ENCODE measurements at regions not wholly inside any gene's neighbourhood (a gene's known extent, or its start where the extent isn't known, plus 50 kb on each side); places are given as distances from the start of the nearest gene placed in this dataset.

DNA sequence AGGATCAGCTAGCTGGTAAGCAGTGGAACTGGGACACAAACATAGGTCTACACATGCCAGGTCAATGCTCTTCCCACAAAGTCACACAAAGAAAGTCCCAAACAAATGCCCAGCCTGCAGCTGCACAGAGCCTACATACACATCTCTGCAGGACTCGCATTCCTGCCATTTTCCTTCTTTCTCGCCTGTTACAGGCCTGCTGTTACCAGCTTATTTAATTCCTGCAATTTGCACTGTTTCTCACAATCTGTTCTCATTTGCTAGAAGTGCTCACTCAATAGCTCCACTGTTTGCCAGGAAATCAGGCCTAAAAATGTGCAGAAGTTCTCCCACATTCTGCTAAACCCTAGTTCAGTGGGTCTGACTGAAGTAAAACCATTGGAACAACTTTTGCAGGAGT lies 362.6 kb upstream of the C1orf87 start:
- BruUV-seq (replicated peaks), result no TSS peak
- H3K4me3 ChIP-seq (replicated peaks in 1 of 2; ENCODE audit: low read depth in 1 of 2, low read length in 2 of 2), result no peak overlapping the region
- H3K9ac ChIP-seq (ENCODE audit: low read length), result no peak overlapping the region
- no peak overlapping the region for H3K27ac ChIP-seq (ENCODE audit: low read depth, low read length)
- H2AFZ ChIP-seq (ENCODE audit: low read depth, low read length, poor library complexity, severe bottlenecking), result no peak overlapping the region
- TF ChIP-seq CEBPB (IDR thresholded peaks at IDR 0.05; ENCODE audit: low read depth) (no peak), CBX3 (IDR thresholded peaks at IDR 0.05; ENCODE audit: low read depth) (no peak), RAD21 (IDR thresholded peaks at IDR 0.05; ENCODE audit: low read depth) (no peak), SP1 (IDR thresholded peaks at IDR 0.05; ENCODE audit: low read depth) (no peak), REST (IDR thresholded peaks at IDR 0.05; ENCODE audit: low read depth) (no peak), MAX (IDR thresholded peaks at IDR 0.05) (no peak), ZBTB33 (IDR thresholded peaks at IDR 0.05; ENCODE audit: extremely low read depth, insufficient replicate concordance, low read length) (no peak), SRF (IDR thresholded peaks at IDR 0.05; ENCODE audit: low read depth) (no peak), ZNF274 (IDR thresholded peaks at IDR 0.05; ENCODE audit: low read depth, low read length) (no peak), YY1 (IDR thresholded peaks at IDR 0.05; ENCODE audit: extremely low read depth, insufficient replicate concordance, low read depth, low read length) (no peak), EGR1 (IDR thresholded peaks at IDR 0.05; ENCODE audit: low read depth) (no peak), JUND (IDR thresholded peaks at IDR 0.05) (no peak), TCF7L2 (IDR thresholded peaks at IDR 0.05; ENCODE audit: borderline replicate concordance, extremely low read depth, insufficient read depth, insufficient read length) (no peak), SIN3A (IDR thresholded peaks at IDR 0.05; ENCODE audit: low read depth) (no peak), EZH2phosphoT487 (IDR thresholded peaks at IDR 0.05; ENCODE audit: borderline replicate concordance) (no peak), ELF1 (IDR thresholded peaks at IDR 0.05; ENCODE audit: borderline replicate concordance, low read depth) (no peak), EZH2 (IDR thresholded peaks at IDR 0.05) (no peak)
- POLR2A ChIA-PET, result no interaction called here
- DNase-seq (ENCODE audit: low read depth, low spot score) (no peak), ATAC-seq (no peak)
- H4K20me1 ChIP-seq (ENCODE audit: insufficient read depth), result no peaks in the 10 kb centered on the region
- intact Hi-C loops (cut with micrococcal nuclease), result no loop called here
- RAD21 ChIA-PET (ENCODE audit: low non-redundant PET in 1 of 2, low total read pairs in 2 of 2, uncharacterized antibody in 2 of 2, unreplicated experiment in 2 of 2), result no interaction called here
- no peaks in the 10 kb centered on the region for H3K27me3 ChIP-seq (ENCODE audit: insufficient read depth, low read length)
- no peak overlapping the region for H3K4me2 ChIP-seq (ENCODE audit: low read length)
- no peaks in the 10 kb centered on the region for H3K9me2 ChIP-seq (ENCODE audit: insufficient read depth)
- H3K9me3 ChIP-seq (ENCODE audit: control insufficient read depth in 1 of 2, insufficient read depth in 1 of 2, low read depth in 1 of 2, low read length in 2 of 2), result no peaks in the 10 kb centered on the region
- H3K36me3 ChIP-seq (ENCODE audit: control insufficient read depth in 1 of 2, insufficient read depth in 2 of 2, low read length in 2 of 2), result no peaks in the 10 kb centered on the region
- H3K79me2 ChIP-seq (ENCODE audit: insufficient read depth, low read length), result no peaks in the 10 kb centered on the region
- H3K4me1 ChIP-seq (ENCODE audit: control insufficient read depth in 1 of 2, insufficient read depth in 2 of 2, low read length in 2 of 2), result no peaks in the 10 kb centered on the region
- CTCF ChIA-PET, result interaction anchor here (1.3 kb wide), 1 partner anchor 11 kb away, joined by 4 read pairs; no protein-coding TSS in a partner anchor

Data from HCT116 (cell line).